ENCODE measurements at regions not wholly inside any gene's neighbourhood (a gene's known extent, or its start where the extent isn't known, plus 50 kb on each side); places are given as distances from the start of the nearest gene placed in this dataset.

DNA sequence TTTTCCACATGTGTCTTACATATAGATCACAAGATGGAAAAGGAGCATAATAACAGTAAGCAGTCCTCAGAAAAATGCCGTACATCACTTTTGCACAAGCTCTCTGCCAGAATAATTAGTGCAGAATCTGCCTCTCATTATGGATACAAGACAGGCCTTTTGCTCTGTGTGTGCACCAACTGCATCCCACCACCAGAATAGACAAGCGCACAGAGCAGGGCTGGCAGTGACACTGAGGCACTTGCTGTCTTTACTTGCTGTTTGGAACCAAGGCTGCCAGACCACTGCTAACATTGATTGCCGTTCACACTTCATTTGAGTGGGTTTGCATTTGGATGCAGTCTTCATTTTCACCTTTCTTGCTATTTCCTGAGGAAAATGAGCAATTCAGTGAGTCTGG, 741.3 kb downstream of the TLE1 start:
- no TSS peak for BruUV-seq (replicated peaks)

More for the DNA sequence above, 741.3 kb downstream of the TLE1 start:
- Histone ChIP-seq H3K4me3 (replicated peaks in 1 of 3; ENCODE audit: insufficient read depth in 1 of 3, low read depth in 1 of 3, low read length in 3 of 3) (no peak overlapping the region), H3K9ac (replicated peaks; ENCODE audit: extremely low read depth, insufficient read depth, low read length) (no peak overlapping the region), H3K4me2 (ENCODE audit: insufficient read depth, low read length) (no peak overlapping the region), H3K9me1 (replicated peaks; ENCODE audit: control insufficient read depth, extremely low read depth, insufficient read depth, low read length) (no peaks in the 10 kb centered on the region), H4K20me1 (replicated peaks; ENCODE audit: control insufficient read depth, extremely low read depth, insufficient read depth, low read length) (no peaks in the 10 kb centered on the region), H3K79me2 (ENCODE audit: control insufficient read depth, insufficient read depth, low read length) (no peaks in the 10 kb centered on the region), H2AFZ (ENCODE audit: low read depth, low read length) (no peak overlapping the region), H3K36me3 (ENCODE audit: control insufficient read depth in 2 of 2, extremely low read depth in 1 of 2, insufficient read depth in 2 of 2, low read length in 2 of 2) (no peaks in the 10 kb centered on the region), H3K9me3 (replicated peaks; ENCODE audit: control insufficient read depth, insufficient read depth, low read length) (no peaks in the 10 kb centered on the region), H3K27me3 (ENCODE audit: control insufficient read depth in 2 of 2, insufficient read depth in 2 of 2, low read length in 2 of 2) (no peaks in the 10 kb centered on the region), H3K4me1 (ENCODE audit: control insufficient read depth, extremely low read depth, insufficient read depth, low read length) (no peaks in the 10 kb centered on the region), H3K27ac (ENCODE audit: insufficient read depth, low read depth, low read length) (no peak overlapping the region)
- TF ChIP-seq EZH2 (IDR thresholded peaks at IDR 0.05; ENCODE audit: borderline replicate concordance, low read depth, low read length, severe bottlenecking), result no peak
- TF ChIP-seq, protein P1, sequence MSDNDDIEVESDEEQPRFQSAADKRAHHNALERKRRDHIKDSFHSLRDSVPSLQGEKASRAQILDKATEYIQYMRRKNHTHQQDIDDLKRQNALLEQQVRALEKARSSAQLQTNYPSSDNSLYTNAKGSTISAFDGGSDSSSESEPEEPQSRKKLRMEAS (IDR thresholded peaks at IDR 0.05; ENCODE audit: insufficient read depth, insufficient read length), result no peak
- TF ChIP-seq MYC (IDR thresholded peaks at IDR 0.05; ENCODE audit: low read depth, low read length), result no peak
- no peak for TF ChIP-seq POLR2A (IDR thresholded peaks at IDR 0.05; ENCODE audit: low read depth, low read length)
- TF ChIP-seq GATA2 (IDR thresholded peaks at IDR 0.05; ENCODE audit: insufficient read depth, insufficient read length, low read depth, low read length), result no peak
- no peak for TF ChIP-seq JUN (IDR thresholded peaks at IDR 0.05; ENCODE audit: borderline replicate concordance, insufficient read depth, insufficient read length, low read depth)
- TF ChIP-seq, protein P2, sequence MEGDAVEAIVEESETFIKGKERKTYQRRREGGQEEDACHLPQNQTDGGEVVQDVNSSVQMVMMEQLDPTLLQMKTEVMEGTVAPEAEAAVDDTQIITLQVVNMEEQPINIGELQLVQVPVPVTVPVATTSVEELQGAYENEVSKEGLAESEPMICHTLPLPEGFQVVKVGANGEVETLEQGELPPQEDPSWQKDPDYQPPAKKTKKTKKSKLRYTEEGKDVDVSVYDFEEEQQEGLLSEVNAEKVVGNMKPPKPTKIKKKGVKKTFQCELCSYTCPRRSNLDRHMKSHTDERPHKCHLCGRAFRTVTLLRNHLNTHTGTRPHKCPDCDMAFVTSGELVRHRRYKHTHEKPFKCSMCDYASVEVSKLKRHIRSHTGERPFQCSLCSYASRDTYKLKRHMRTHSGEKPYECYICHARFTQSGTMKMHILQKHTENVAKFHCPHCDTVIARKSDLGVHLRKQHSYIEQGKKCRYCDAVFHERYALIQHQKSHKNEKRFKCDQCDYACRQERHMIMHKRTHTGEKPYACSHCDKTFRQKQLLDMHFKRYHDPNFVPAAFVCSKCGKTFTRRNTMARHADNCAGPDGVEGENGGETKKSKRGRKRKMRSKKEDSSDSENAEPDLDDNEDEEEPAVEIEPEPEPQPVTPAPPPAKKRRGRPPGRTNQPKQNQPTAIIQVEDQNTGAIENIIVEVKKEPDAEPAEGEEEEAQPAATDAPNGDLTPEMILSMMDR (IDR thresholded peaks at IDR 0.05; ENCODE audit: extremely low read depth in 1 of 2, insufficient read depth in 1 of 2, low read depth in 1 of 2, low read length in 2 of 2), result no peak
- no peak for TF ChIP-seq FOS (IDR thresholded peaks at IDR 0.05; ENCODE audit: borderline replicate concordance, insufficient read depth, low read length)
- TF ChIP-seq POLR2AphosphoS5 (IDR thresholded peaks at IDR 0.05; ENCODE audit: insufficient read depth, low read depth, low read length), result no peak
- ChIA-PET POLR2A (no interaction called here), CTCF (no interaction called here)
- intact Hi-C loops (cut with micrococcal nuclease), result no loop called here
- dilution Hi-C loops (cut with MboI; ENCODE audit: extremely low pct_ligation_motif_present, low sequenced_read_pairs), result no loop called here
- FAIRE-seq, result no peak
- DNase-seq (ENCODE audit: low read depth, low spot score), result no peak
